ENCODE measurements at regions not wholly inside any gene's neighbourhood (a gene's known extent, or its start where the extent isn't known, plus 50 kb on each side); places are given as distances from the start of the nearest gene placed in this dataset.

DNA sequence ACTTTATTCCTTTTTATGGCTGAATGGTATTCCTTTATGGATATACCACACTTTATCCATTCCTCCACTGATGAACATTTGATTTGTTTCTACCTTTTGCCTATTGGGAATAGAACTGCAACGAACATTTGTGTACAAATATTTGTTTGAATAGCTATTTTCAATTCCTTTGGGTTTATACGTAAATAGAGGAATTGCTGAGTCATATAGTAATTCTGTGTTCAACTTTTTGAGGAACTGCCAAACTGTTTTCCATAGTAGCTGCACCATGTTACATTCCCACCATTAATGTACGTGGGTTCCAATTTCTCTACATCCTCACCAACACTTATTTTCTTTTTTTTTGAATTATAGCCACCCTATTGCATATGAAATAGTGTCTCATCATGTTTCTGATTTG is 156.5 kb upstream of the ATP6AP2 start:
- RAD21 ChIA-PET (ENCODE audit: unreplicated experiment), result no interaction called here
- POLR2A ChIA-PET, result no interaction called here
- H3K4me2 ChIP-seq (ENCODE audit: control insufficient read depth, insufficient read depth), result no peak overlapping the region
- FAIRE-seq (no peak), ATAC-seq (no peak), DNase-seq (ENCODE audit: low read depth, low spot score) (no peak)
- H3K4me1 ChIP-seq (ENCODE audit: control insufficient read depth, insufficient read depth, low read length), result no peaks in the 10 kb centered on the region
- no peaks in the 10 kb centered on the region for H3K79me2 ChIP-seq (ENCODE audit: control insufficient read depth, insufficient read depth, low read length)
- CTCF ChIA-PET, result interaction anchor here (0.6 kb wide), 1 partner anchor 761 kb away, joined by 4 read pairs; no protein-coding TSS in a partner anchor
- no peak overlapping the region for H3K4me3 ChIP-seq
- intact Hi-C loops (cut with micrococcal nuclease; ENCODE audit: unreplicated experiment) (no loop called here), in situ Hi-C loops (cut with MboI) (no loop called here)
- SMC1A ChIA-PET (ENCODE audit: uncharacterized antibody, unreplicated experiment), result no interaction called here
- H2AFZ ChIP-seq (ENCODE audit: control insufficient read depth, low read depth, low read length), result no peak overlapping the region
- peaks cover 5% of the 10 kb centered on the region; the same call in 2 of the 3 replicates for H3K9me3 ChIP-seq (replicated peaks; ENCODE audit: control insufficient read depth, insufficient read depth, low read length)
- WGBS (ENCODE audit: insufficient coverage, insufficient replicate concordance, low lambda C conversion rate, missing lambda C conversion rate), result 4% methylated on average over 3 of the region's 3 CpGs
- H3K27me3 ChIP-seq (replicated peaks in 1 of 2; ENCODE audit: control insufficient read depth in 2 of 2, insufficient read depth in 2 of 2, low read length in 1 of 2), result no peaks in the 10 kb centered on the region; a peak in 1 of 4 replicates
- no peak overlapping the region for H3K9ac ChIP-seq (ENCODE audit: control insufficient read depth, insufficient read depth, low read length)
- BruUV-seq (replicated peaks), result no TSS peak
- no peak for TF ChIP-seq SIX5 (IDR thresholded peaks at IDR 0.05; ENCODE audit: low read depth, low read length, severe bottlenecking)
- TF ChIP-seq HDAC6 (IDR thresholded peaks at IDR 0.05; ENCODE audit: unreplicated experiment), result no peak
- no peak for TF ChIP-seq EZH2 (IDR thresholded peaks at IDR 0.05; ENCODE audit: borderline replicate concordance, control insufficient read depth, low read depth, low read length)
- TF ChIP-seq, protein P1, sequence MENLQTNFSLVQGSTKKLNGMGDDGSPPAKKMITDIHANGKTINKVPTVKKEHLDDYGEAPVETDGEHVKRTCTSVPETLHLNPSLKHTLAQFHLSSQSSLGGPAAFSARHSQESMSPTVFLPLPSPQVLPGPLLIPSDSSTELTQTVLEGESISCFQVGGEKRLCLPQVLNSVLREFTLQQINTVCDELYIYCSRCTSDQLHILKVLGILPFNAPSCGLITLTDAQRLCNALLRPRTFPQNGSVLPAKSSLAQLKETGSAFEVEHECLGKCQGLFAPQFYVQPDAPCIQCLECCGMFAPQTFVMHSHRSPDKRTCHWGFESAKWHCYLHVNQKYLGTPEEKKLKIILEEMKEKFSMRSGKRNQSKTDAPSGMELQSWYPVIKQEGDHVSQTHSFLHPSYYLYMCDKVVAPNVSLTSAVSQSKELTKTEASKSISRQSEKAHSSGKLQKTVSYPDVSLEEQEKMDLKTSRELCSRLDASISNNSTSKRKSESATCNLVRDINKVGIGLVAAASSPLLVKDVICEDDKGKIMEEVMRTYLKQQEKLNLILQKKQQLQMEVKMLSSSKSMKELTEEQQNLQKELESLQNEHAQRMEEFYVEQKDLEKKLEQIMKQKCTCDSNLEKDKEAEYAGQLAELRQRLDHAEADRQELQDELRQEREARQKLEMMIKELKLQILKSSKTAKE (IDR thresholded peaks at IDR 0.05; ENCODE audit: low read depth, poor library complexity, severe bottlenecking), result no peak
- TF ChIP-seq MYC (IDR thresholded peaks at IDR 0.05; ENCODE audit: insufficient read depth, insufficient read length, insufficient replicate concordance, low read length, severe bottlenecking), result no peak
- TF ChIP-seq CBFB (IDR thresholded peaks at IDR 0.05; ENCODE audit: low read depth), result no peak
- no peak for TF ChIP-seq SMC3 (IDR thresholded peaks at IDR 0.05; ENCODE audit: borderline replicate concordance, low read length)
- no peak for TF ChIP-seq SMARCA5 (IDR thresholded peaks at IDR 0.05)
- TF ChIP-seq YBX1 (IDR thresholded peaks at IDR 0.05), result no peak
- TF ChIP-seq ZSCAN29 (IDR thresholded peaks at IDR 0.05), result no peak
- no peak for TF ChIP-seq EED (IDR thresholded peaks at IDR 0.05; ENCODE audit: low read depth)
- TF ChIP-seq IKZF2 (IDR thresholded peaks at IDR 0.05), result no peak
- TF ChIP-seq HCFC1 (IDR thresholded peaks at IDR 0.05; ENCODE audit: low read length), result no peak
- TF ChIP-seq FOXM1 (IDR thresholded peaks at IDR 0.05; ENCODE audit: low read depth, low read length), result no peak
- no peak for TF ChIP-seq BMI1 (IDR thresholded peaks at IDR 0.05; ENCODE audit: borderline replicate concordance)
- no peak for TF ChIP-seq CHD2 (IDR thresholded peaks at IDR 0.05; ENCODE audit: borderline replicate concordance, low read depth, low read length)
- TF ChIP-seq SUPT20H (IDR thresholded peaks at IDR 0.05; ENCODE audit: borderline replicate concordance, control insufficient read depth, low read depth, low read length), result no peak
- TF ChIP-seq, protein P2, sequence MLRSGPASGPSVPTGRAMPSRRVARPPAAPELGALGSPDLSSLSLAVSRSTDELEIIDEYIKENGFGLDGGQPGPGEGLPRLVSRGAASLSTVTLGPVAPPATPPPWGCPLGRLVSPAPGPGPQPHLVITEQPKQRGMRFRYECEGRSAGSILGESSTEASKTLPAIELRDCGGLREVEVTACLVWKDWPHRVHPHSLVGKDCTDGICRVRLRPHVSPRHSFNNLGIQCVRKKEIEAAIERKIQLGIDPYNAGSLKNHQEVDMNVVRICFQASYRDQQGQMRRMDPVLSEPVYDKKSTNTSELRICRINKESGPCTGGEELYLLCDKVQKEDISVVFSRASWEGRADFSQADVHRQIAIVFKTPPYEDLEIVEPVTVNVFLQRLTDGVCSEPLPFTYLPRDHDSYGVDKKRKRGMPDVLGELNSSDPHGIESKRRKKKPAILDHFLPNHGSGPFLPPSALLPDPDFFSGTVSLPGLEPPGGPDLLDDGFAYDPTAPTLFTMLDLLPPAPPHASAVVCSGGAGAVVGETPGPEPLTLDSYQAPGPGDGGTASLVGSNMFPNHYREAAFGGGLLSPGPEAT (IDR thresholded peaks at IDR 0.05; ENCODE audit: low read depth), result no peak
- no peak for TF ChIP-seq HDGF (IDR thresholded peaks at IDR 0.05)
- no peak for TF ChIP-seq ZNF207 (IDR thresholded peaks at IDR 0.05; ENCODE audit: borderline replicate concordance)
- no peaks in the 10 kb centered on the region for H3K36me3 ChIP-seq (ENCODE audit: control insufficient read depth in 2 of 2, insufficient read depth in 2 of 2, low read length in 1 of 2)
- no peak overlapping the region for H3K27ac ChIP-seq (ENCODE audit: control insufficient read depth, insufficient read depth)
- H4K20me1 ChIP-seq (ENCODE audit: control insufficient read depth, insufficient read depth), result no peaks in the 10 kb centered on the region
